Activated T-cell treated with anti-CD3 and anti-CD28 coated beads, Interleukin-2, amount 50 U/mL, for 4 hours (primary cell): ENCODE measurements at regions not wholly inside any gene's neighbourhood (a gene's known extent, or its start where the extent isn't known, plus 50 kb on each side); places are given as distances from the start of the nearest gene placed in this dataset.

Experiments
- ATAC-seq, 2 donors: fragments of 200-7000 bp; cut with Tn5 transposase; one replicate each; pipeline ENCODE4 v1.10.0; 2021
- DNase-seq: peaks from one replicate; pipeline ENCODE4 v3.0.0-alpha.2; 2020
- H3K27me3 Mint-ChIP-seq: one replicate; pipeline ENCODE4 v1.8.0; 2021; ENCODE audit warnings: low read depth, mixed read lengths
- H3K36me3 Mint-ChIP-seq: one replicate; pipeline ENCODE4 v1.8.0; 2022; ENCODE audit warnings: mixed read lengths; ENCODE audit not compliant: insufficient read depth
- H3K4me1 Mint-ChIP-seq: one replicate; pipeline ENCODE4 v1.8.0; 2021; ENCODE audit warnings: low read depth, mixed read lengths
- H3K4me3 Mint-ChIP-seq: one replicate; pipeline ENCODE4 v1.8.0; 2021; ENCODE audit warnings: mild to moderate bottlenecking, moderate library complexity, mixed read lengths
- H3K9me3 Mint-ChIP-seq: one replicate; pipeline ENCODE4 v1.8.0; 2021; ENCODE audit warnings: mixed read lengths

GRCh38 chr12:128073937-128074336 is 193.0 kb upstream of the TMEM132C start:
- H3K27me3 Mint-ChIP-seq = no peaks in the 10 kb centered on the region
- DNase-seq = no peak

GRCh38 chr12:128075332-128075731 is 191.6 kb upstream of the TMEM132C start:
- DNase-seq (no peak), ATAC-seq (no peak)
- no peaks in the 10 kb centered on the region for H3K9me3 Mint-ChIP-seq
- H3K36me3 Mint-ChIP-seq = no peaks in the 10 kb centered on the region
- H3K27me3 Mint-ChIP-seq = no peaks in the 10 kb centered on the region
- no peak overlapping the region for H3K4me3 Mint-ChIP-seq
- H3K4me1 Mint-ChIP-seq = no peaks in the 10 kb centered on the region

More at GRCh38 chr12:128073937-128074336, 193.0 kb upstream of the TMEM132C start:
- Mint-ChIP-seq H3K9me3 (no peaks in the 10 kb centered on the region), H3K4me3 (no peak overlapping the region), H3K36me3 (no peaks in the 10 kb centered on the region), H3K4me1 (no peaks in the 10 kb centered on the region)
- ATAC-seq = no peak

- DNase-seq (no peak), ATAC-seq (no peak)
- Mint-ChIP-seq H3K27me3 (no peaks in the 10 kb centered on the region), H3K36me3 (no peaks in the 10 kb centered on the region), H3K9me3 (no peaks in the 10 kb centered on the region), H3K4me3 (no peak overlapping the region), H3K4me1 (no peaks in the 10 kb centered on the region)
These were observed 190.8 kb upstream of the TMEM132C start for GRCh38 chr12:128076188-128076587.

GRCh38 chr12:128077211-128077916 is 189.6 kb upstream of the TMEM132C start:
- Mint-ChIP-seq H3K4me1 (no peaks in the 10 kb centered on the region), H3K27me3 (no peaks in the 10 kb centered on the region), H3K9me3 (no peaks in the 10 kb centered on the region), H3K36me3 (no peaks in the 10 kb centered on the region), H3K4me3 (no peak overlapping the region)
- no peak for ATAC-seq
- no peak for DNase-seq

- Mint-ChIP-seq H3K36me3 (no peaks in the 10 kb centered on the region), H3K4me1 (no peaks in the 10 kb centered on the region), H3K9me3 (no peaks in the 10 kb centered on the region), H3K4me3 (no peak overlapping the region), H3K27me3 (no peaks in the 10 kb centered on the region)
- DNase-seq (no peak), ATAC-seq (no peak)
These were observed 189.1 kb upstream of the TMEM132C start for GRCh38 chr12:128077917-128078298.

- H3K4me1 Mint-ChIP-seq = no peaks in the 10 kb centered on the region
- DNase-seq (no peak), ATAC-seq (no peak)
- H3K4me3 Mint-ChIP-seq = no peak overlapping the region
- no peaks in the 10 kb centered on the region for H3K27me3 Mint-ChIP-seq
- no peaks in the 10 kb centered on the region for H3K9me3 Mint-ChIP-seq
- H3K36me3 Mint-ChIP-seq = no peaks in the 10 kb centered on the region
These were observed 188.5 kb upstream of the TMEM132C start for GRCh38 chr12:128078301-128078971.

GRCh38 chr12:128079446-128079845 is 187.5 kb upstream of the TMEM132C start:
- Mint-ChIP-seq H3K36me3 (no peaks in the 10 kb centered on the region), H3K9me3 (no peaks in the 10 kb centered on the region), H3K4me3 (no peak overlapping the region), H3K27me3 (no peaks in the 10 kb centered on the region), H3K4me1 (no peaks in the 10 kb centered on the region)
- no peak for ATAC-seq
- no peak for DNase-seq

GRCh38 chr12:128083132-128083729 is 183.7 kb upstream of the TMEM132C start:
- no peaks in the 10 kb centered on the region for H3K4me1 Mint-ChIP-seq
- H3K4me3 Mint-ChIP-seq = no peak overlapping the region
- ATAC-seq = no peak

GRCh38 chr12:128088926-128089325 is 178.0 kb upstream of the TMEM132C start:
- no peak for DNase-seq
- ATAC-seq = no peak
- H3K27me3 Mint-ChIP-seq = no peaks in the 10 kb centered on the region
- H3K4me3 Mint-ChIP-seq = no peak overlapping the region
- H3K9me3 Mint-ChIP-seq = peaks cover 7% of the 10 kb centered on the region
- H3K36me3 Mint-ChIP-seq = no peaks in the 10 kb centered on the region
- no peaks in the 10 kb centered on the region for H3K4me1 Mint-ChIP-seq

More at GRCh38 chr12:128083132-128083729, 183.7 kb upstream of the TMEM132C start:
- Mint-ChIP-seq H3K9me3 (no peaks in the 10 kb centered on the region), H3K36me3 (no peaks in the 10 kb centered on the region), H3K27me3 (no peaks in the 10 kb centered on the region)
- DNase-seq = no peak

- H3K27me3 Mint-ChIP-seq = no peaks in the 10 kb centered on the region
- no peak overlapping the region for H3K4me3 Mint-ChIP-seq
- H3K36me3 Mint-ChIP-seq = no peaks in the 10 kb centered on the region
- ATAC-seq = no peak
- DNase-seq = no peak
- peaks cover 7% of the 10 kb centered on the region for H3K9me3 Mint-ChIP-seq
- H3K4me1 Mint-ChIP-seq = no peaks in the 10 kb centered on the region
These were observed 177.0 kb upstream of the TMEM132C start for GRCh38 chr12:128089961-128090360.

- ATAC-seq = no peak
- Mint-ChIP-seq H3K4me1 (no peaks in the 10 kb centered on the region), H3K36me3 (no peaks in the 10 kb centered on the region), H3K9me3 (peaks cover 7% of the 10 kb centered on the region), H3K27me3 (no peaks in the 10 kb centered on the region), H3K4me3 (no peak overlapping the region)
- no peak for DNase-seq
These were observed 175.8 kb upstream of the TMEM132C start for GRCh38 chr12:128091101-128091720.

- peaks cover 7% of the 10 kb centered on the region for H3K9me3 Mint-ChIP-seq
- no peaks in the 10 kb centered on the region for H3K36me3 Mint-ChIP-seq
- DNase-seq = no peak
- no peaks in the 10 kb centered on the region for H3K4me1 Mint-ChIP-seq
- H3K4me3 Mint-ChIP-seq = no peak overlapping the region
- no peak for ATAC-seq
- H3K27me3 Mint-ChIP-seq = no peaks in the 10 kb centered on the region
These were observed 175.0 kb upstream of the TMEM132C start for GRCh38 chr12:128091951-128092382.

GRCh38 chr12:128098730-128099129 is 168.2 kb upstream of the TMEM132C start:
- Mint-ChIP-seq H3K36me3 (no peaks in the 10 kb centered on the region), H3K27me3 (no peaks in the 10 kb centered on the region), H3K4me1 (no peaks in the 10 kb centered on the region), H3K4me3 (no peak overlapping the region), H3K9me3 (no peaks in the 10 kb centered on the region)
- no peak for ATAC-seq
- no peak for DNase-seq

- H3K36me3 Mint-ChIP-seq = no peaks in the 10 kb centered on the region
- no peaks in the 10 kb centered on the region for H3K9me3 Mint-ChIP-seq
- no peaks in the 10 kb centered on the region for H3K27me3 Mint-ChIP-seq
- H3K4me3 Mint-ChIP-seq = no peak overlapping the region
- no peak for ATAC-seq
- no peak for DNase-seq
- H3K4me1 Mint-ChIP-seq = no peaks in the 10 kb centered on the region
These were observed 163.8 kb upstream of the TMEM132C start for GRCh38 chr12:128103152-128103551.
